Glutamatergic neuron (in vitro differentiated cells): ENCODE measurements at regions not wholly inside any gene's neighbourhood (a gene's known extent, or its start where the extent isn't known, plus 50 kb on each side); places are given as distances from the start of the nearest gene placed in this dataset.

Experiments used
- DNase-seq: peaks from one replicate; pipeline ENCODE4 v3.0.0; 2022
- H3K27ac Mint-ChIP-seq: one replicate; pipeline ENCODE4 v1.8.0; 2020; ENCODE audit warnings: mild to moderate bottlenecking, mixed read lengths, inconsistent platforms; ENCODE audit not compliant: unreplicated experiment
- H3K27me3 Mint-ChIP-seq: one replicate; pipeline ENCODE4 v1.8.0; 2020; ENCODE audit warnings: mild to moderate bottlenecking, moderate library complexity, mixed read lengths, inconsistent platforms; ENCODE audit not compliant: unreplicated experiment
- H3K36me3 Mint-ChIP-seq: one replicate; pipeline ENCODE4 v1.8.0; 2020; ENCODE audit warnings: mild to moderate bottlenecking, mixed read lengths, inconsistent platforms; ENCODE audit not compliant: unreplicated experiment
- H3K4me1 Mint-ChIP-seq: one replicate; pipeline ENCODE4 v1.8.0; 2020; ENCODE audit warnings: mild to moderate bottlenecking, low read depth, mixed read lengths, inconsistent platforms; ENCODE audit not compliant: unreplicated experiment
- H3K4me3 Mint-ChIP-seq: one replicate; pipeline ENCODE4 v1.8.0; 2020; ENCODE audit warnings: mild to moderate bottlenecking, mixed read lengths, inconsistent platforms; ENCODE audit not compliant: unreplicated experiment
- H3K9me3 Mint-ChIP-seq: one replicate; pipeline ENCODE4 v1.8.0; 2020; ENCODE audit warnings: mild to moderate bottlenecking, moderate library complexity, mixed read lengths, inconsistent platforms; ENCODE audit not compliant: unreplicated experiment
- TF ChIP-seq, protein P1 (sequence below): fragments of 200-600 bp; sonication (generic); IDR thresholded peaks from one replicate; pipeline ENCODE4 v1.5.0; 2021; ENCODE audit not compliant: partially characterized antibody, unreplicated experiment

DNA sequence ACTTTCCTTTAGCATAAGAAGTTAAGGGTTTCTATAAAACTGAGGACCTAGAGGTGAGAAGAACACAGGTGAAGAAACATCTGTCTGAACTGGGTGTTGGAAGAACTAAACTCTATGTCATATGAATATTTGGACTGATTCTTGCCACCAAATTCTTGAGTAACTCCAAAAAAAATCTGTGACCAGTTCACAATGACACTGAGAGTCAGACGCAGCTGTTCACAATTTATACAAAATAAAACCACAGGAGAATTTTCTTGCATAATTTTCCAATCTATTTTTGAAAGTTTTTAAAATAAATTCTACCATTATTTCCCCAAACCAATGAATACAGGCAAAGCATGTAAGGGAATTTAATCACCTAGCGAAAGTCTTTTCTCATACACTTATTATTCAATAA is 148.1 kb upstream of the TCF21 start:
- peaks cover 33% of the 10 kb centered on the region for H3K4me1 Mint-ChIP-seq
- no peak for DNase-seq
- peaks cover 8% of the 10 kb centered on the region for H3K9me3 Mint-ChIP-seq
- H3K4me3 Mint-ChIP-seq, result peak overlapping the region; percentile 45
- peak overlapping the region; percentile 93 for H3K27ac Mint-ChIP-seq
- H3K36me3 Mint-ChIP-seq, result no peaks in the 10 kb centered on the region
- peaks cover 3% of the 10 kb centered on the region for H3K27me3 Mint-ChIP-seq
- TF ChIP-seq, protein P1, sequence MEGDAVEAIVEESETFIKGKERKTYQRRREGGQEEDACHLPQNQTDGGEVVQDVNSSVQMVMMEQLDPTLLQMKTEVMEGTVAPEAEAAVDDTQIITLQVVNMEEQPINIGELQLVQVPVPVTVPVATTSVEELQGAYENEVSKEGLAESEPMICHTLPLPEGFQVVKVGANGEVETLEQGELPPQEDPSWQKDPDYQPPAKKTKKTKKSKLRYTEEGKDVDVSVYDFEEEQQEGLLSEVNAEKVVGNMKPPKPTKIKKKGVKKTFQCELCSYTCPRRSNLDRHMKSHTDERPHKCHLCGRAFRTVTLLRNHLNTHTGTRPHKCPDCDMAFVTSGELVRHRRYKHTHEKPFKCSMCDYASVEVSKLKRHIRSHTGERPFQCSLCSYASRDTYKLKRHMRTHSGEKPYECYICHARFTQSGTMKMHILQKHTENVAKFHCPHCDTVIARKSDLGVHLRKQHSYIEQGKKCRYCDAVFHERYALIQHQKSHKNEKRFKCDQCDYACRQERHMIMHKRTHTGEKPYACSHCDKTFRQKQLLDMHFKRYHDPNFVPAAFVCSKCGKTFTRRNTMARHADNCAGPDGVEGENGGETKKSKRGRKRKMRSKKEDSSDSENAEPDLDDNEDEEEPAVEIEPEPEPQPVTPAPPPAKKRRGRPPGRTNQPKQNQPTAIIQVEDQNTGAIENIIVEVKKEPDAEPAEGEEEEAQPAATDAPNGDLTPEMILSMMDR, result no peak

DNA sequence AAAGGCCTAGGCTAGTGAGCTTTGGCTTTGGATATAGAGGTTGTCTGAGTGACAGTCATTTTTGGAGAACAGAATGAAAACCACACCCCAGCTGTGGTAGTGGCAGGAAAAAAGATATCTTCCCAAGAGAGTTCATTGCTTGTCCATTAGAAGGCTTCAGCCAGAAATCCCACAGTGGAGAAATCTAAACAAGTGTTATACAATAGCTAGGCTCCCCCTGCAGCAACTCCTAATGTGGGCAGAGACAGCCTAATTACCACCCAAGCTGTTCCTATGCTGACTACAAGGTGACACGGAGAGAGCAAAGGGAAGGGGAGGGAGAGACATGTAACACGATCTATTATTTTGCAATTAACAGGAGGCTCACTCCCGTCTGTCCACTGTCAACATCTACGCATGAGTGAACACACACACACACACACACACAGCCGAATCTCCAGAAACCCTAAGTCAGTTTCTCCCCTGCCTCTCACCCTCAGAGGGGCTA is 147.5 kb upstream of the TCF21 start:
- Mint-ChIP-seq H3K27ac (peak overlapping the region; percentile 93), H3K9me3 (peaks cover 8% of the 10 kb centered on the region), H3K27me3 (peaks cover 3% of the 10 kb centered on the region), H3K4me3 (peak overlapping the region; percentile 45), H3K4me1 (peaks cover 31% of the 10 kb centered on the region), H3K36me3 (peaks cover 2% of the 10 kb centered on the region)
- TF ChIP-seq, protein P1, result no peak
- DNase-seq, result peak; percentile 56

DNA sequence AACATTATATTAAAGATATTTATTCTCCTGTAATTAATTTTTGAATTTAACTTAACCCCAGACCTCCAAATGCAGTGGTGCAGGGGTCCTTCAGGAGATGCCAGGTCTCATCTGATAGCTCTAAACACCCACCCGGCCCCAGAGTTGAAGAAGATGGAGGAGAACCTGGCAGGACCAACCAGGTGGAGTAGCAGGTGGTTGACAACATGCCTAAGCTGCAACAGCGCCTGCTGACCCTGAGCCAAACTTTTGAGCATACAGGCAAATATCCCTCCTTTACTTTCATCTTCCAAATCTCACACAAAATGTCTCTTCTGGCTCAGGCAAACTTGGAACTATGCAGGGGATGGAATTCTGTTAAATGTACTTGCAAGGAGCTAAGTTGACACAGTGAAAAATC is 145.3 kb upstream of the TCF21 start:
- Mint-ChIP-seq H3K9me3 (peaks cover 10% of the 10 kb centered on the region), H3K4me1 (peaks cover 28% of the 10 kb centered on the region), H3K4me3 (no peak overlapping the region), H3K27me3 (peaks cover 3% of the 10 kb centered on the region), H3K27ac (no peak overlapping the region), H3K36me3 (peaks cover 5% of the 10 kb centered on the region)
- no peak for DNase-seq
- TF ChIP-seq, protein P1, result no peak

DNA sequence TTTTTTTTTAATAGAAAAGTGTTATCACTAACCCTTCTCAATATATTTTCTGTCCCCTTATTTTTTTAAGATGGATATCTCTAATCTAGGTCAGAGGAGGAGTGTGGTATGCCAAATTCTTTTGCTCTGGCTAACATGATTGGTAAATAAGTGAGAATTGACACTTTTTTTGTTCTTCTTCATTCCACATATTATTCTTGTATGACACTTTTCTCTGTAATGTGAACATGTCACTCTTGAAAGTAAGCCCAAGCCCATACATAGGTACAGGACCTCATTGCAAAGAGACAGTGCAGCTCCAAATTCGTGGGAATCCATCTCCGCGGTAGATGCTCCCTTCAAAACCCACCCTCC is 142.5 kb upstream of the TCF21 start:
- H3K9me3 Mint-ChIP-seq, result peaks cover 6% of the 10 kb centered on the region
- H3K27me3 Mint-ChIP-seq, result peaks cover 3% of the 10 kb centered on the region
- H3K4me3 Mint-ChIP-seq, result no peak overlapping the region
- H3K36me3 Mint-ChIP-seq, result peaks cover 5% of the 10 kb centered on the region
- peaks cover 6% of the 10 kb centered on the region for H3K4me1 Mint-ChIP-seq
- TF ChIP-seq, protein P1, result no peak
- no peak for DNase-seq
- H3K27ac Mint-ChIP-seq, result no peak overlapping the region

GRCh38 chr6:133748628-133749027 is 140.3 kb upstream of the TCF21 start:
- TF ChIP-seq, protein P1, result no peak

More at GRCh38 chr6:133748628-133749027, 140.3 kb upstream of the TCF21 start:
- Mint-ChIP-seq H3K27me3 (no peaks in the 10 kb centered on the region), H3K27ac (no peak overlapping the region), H3K4me3 (no peak overlapping the region), H3K4me1 (no peaks in the 10 kb centered on the region), H3K36me3 (peaks cover 5% of the 10 kb centered on the region), H3K9me3 (peaks cover 2% of the 10 kb centered on the region)
- no peak for DNase-seq
